ENCODE measurements at regions not wholly inside any gene's neighbourhood (a gene's known extent, or its start where the extent isn't known, plus 50 kb on each side); places are given as distances from the start of the nearest gene placed in this dataset.
"Not testable (repeated sequence)": the region's sequence is repeated elsewhere in the genome, so short reads cannot be mapped to it uniquely, and the experiment has no call there.

DNA sequence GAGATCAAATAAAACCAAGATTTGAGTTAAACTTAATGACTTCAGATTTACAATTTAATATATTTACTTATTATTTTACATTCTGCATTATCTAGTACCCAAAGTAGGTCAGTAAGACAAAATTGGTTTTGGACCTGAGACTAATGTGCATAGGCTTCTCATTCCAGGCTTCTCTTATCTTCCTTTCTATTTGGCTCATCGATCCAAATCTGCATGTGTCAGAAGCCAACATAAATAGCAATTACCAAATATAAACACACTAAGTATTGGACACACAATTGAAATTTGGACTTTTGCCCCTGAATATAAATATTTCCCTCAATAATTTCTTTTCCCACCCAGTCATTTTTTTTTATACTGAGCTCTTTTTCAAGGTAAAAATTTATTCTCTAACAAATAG lies 290.6 kb upstream of the ARHGEF26 start:
- no peak for DNase-seq (ENCODE audit: low read depth in 2 of 2)

DNA sequence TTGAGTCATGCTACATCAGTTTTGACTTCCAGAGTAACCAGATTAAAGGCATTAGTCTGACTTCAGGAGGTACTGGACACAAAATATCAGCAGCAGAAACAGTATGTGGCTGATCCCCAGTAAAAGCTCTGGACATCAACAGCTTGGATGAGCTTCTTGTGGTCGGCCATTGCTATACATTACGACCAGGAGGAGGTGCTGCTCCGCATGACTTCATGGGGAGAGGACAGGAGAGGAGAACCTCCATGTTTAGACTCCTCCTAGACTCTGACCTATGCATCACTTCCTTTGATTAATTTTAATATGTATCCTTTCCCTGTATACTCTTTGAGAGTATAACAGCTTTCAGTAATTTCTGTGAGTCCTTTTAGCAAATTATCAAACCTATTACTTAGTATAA lies 285.6 kb upstream of the ARHGEF26 start:
- no peak for DNase-seq (ENCODE audit: low read depth in 2 of 2)

- no peak for DNase-seq (ENCODE audit: low read depth in 2 of 2)
These were observed 280.7 kb upstream of the ARHGEF26 start for GRCh38 chr3:153840487-153840886.

DNA sequence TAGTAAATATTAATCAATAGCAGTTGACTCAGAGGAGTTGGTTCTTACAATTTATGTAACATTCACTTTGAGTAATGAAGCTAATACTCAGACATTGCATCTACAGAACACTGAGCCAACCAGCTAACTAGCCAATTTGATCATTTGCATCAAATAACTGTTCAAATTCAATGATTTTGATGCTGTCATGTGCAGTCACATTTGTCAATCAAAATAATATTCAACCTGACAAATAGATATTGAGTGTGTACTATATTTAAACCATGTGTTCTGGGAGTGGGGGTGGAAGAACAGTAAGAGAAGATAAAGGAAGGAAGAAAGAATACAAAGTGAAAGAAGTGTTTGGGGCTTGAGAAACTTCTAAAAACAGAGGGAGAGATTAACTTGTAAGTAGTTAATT lies 277.2 kb upstream of the ARHGEF26 start:
- DNase-seq (ENCODE audit: low read depth in 2 of 2) = no peak

DNA sequence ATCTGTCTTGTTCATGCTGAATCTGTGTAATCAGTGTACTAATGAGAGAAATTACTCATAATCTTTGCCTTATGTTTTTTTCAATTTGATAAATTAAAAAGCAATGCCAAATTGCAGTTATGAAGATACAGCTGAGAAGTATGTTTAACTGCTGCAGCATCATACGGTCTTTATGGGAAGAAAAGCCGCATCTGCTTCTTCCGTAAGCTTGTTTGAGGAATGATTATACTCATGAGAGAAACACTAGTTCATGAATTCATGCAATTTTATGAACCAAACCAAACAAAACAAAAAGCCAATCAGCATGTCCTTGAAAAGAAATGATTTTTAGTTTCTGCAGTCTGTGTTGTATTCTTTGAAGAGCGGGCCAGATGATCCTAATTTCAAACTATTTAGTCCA lies 275.9 kb upstream of the ARHGEF26 start:
- no peak for DNase-seq (ENCODE audit: low read depth in 2 of 2)

DNA sequence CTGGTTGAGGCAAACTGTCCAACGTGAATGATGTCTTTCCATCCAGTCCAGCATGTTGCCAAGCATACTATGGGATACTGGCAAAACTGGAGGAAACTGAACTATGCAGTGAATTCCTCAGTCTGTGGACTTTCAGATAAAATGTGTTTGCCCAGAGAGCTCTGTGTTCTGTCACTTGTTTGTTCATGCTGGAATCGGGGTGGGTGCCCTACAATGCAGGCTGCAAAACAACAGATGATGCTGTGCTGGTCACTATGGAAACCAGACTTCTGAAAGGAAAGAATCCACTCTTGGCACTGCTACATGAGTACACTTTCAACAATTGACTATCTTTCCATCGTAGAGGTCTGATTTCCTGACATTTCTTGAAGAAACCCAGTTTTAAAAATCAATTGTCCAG lies 272.5 kb upstream of the ARHGEF26 start:
- DNase-seq (ENCODE audit: low read depth in 2 of 2) = no peak

GRCh38 chr3:153852355-153852754 lies 268.8 kb upstream of the ARHGEF26 start:
- DNase-seq (ENCODE audit: low read depth in 2 of 2) = no peak

GRCh38 chr3:153853163-153853562 lies 268.0 kb upstream of the ARHGEF26 start:
- no peak for DNase-seq (ENCODE audit: low read depth in 2 of 2)

DNA sequence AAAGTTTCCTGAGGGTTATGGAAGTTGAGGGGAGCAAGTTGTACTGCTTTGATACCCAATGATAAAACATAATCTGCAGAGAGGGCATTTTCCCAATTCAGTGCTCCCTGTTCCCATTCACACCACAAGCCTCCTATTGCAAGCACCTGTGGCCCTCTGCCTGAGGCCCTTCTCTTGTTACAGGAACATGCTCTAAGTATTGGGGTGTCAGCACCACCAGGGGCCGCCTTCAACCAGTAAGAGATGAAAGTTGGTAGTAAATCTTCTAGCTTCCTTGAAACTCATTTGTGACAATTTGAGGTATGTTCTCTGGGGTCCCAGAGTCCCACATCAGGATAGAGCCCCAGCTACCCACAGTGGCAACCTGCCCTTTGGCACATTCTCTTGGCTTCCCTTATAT lies 265.4 kb upstream of the ARHGEF26 start:
- DNase-seq (ENCODE audit: low read depth in 2 of 2) = no peak

- no peak for DNase-seq (ENCODE audit: low read depth in 2 of 2)
These were observed 264.3 kb upstream of the ARHGEF26 start for GRCh38 chr3:153856932-153857331.

DNA sequence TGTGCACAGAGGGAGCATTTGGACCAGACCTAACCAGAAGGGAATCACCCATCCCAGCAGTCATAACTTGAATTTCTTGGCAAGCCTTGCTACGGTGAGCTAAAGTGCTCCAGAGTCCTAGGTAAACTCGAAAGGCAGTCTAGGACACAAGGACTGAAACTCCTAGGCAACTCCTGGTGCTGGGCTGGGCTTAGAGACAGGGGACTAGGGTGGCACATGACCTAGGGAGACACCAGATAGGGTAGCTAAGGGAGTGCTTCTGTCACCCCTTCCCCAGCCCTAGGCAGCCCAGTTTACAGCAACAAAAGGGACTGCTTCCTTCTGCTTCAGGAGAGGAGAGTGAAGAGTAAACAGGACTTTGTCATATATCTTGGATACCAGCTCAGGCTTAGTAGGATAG lies 256.4 kb upstream of the ARHGEF26 start:
- no peak for DNase-seq (ENCODE audit: low read depth in 2 of 2)

DNA sequence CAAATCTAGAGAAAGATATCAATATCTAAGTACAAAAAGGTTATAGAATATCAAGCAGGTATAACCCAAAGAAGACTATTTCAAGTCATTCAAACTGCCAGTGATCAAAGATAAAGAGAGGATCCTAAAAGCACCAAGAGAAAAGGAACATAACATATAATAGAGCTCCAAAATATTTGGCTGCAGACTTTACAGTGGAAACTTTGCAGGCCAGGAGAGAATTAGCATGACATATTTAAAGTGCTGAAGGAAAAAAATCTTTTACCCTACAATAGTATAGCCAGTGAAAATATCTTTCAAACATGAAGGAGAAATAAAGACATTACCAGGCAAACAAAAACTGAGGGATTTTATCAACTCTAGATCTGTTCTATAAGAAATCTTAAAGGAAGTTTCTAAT lies 254.3 kb upstream of the ARHGEF26 start:
- no peak for DNase-seq (ENCODE audit: low read depth in 2 of 2)

DNA sequence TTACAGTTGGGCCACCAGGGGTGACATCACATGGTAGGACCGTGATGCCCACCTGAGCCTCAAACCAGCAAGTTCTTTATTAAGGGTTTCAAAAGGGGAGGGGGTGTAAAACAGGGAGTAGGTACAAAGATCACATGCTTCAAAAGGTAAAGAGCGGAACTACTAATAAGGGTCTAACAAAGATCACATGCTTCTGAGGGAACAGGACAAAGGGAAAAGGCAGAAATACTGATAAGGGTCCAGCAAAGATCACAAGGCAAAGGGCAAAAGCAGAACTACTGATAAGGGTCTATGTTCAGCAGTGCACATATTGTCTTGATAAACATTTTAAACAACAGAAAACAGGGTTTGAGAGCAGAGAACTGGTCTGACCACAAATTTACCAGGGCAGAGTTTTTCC lies 246.8 kb upstream of the ARHGEF26 start:
- DNase-seq (ENCODE audit: low read depth in 2 of 2) = not testable (repeated sequence)

- no peak for DNase-seq (ENCODE audit: low read depth in 2 of 2)
These were observed 240.7 kb upstream of the ARHGEF26 start for GRCh38 chr3:153880493-153880892.

- DNase-seq (ENCODE audit: low read depth in 2 of 2) = no peak
These were observed 240.0 kb upstream of the ARHGEF26 start for GRCh38 chr3:153881201-153881600.

GRCh38 chr3:153885359-153885758 lies 235.8 kb upstream of the ARHGEF26 start:
- DNase-seq (ENCODE audit: low read depth in 2 of 2) = no peak

GRCh38 chr3:153889905-153890334 lies 231.3 kb upstream of the ARHGEF26 start:
- no peak for DNase-seq (ENCODE audit: low read depth in 2 of 2)

- DNase-seq (ENCODE audit: low read depth in 2 of 2) = no peak
These were observed 229.1 kb upstream of the ARHGEF26 start for GRCh38 chr3:153892126-153892525.

DNA sequence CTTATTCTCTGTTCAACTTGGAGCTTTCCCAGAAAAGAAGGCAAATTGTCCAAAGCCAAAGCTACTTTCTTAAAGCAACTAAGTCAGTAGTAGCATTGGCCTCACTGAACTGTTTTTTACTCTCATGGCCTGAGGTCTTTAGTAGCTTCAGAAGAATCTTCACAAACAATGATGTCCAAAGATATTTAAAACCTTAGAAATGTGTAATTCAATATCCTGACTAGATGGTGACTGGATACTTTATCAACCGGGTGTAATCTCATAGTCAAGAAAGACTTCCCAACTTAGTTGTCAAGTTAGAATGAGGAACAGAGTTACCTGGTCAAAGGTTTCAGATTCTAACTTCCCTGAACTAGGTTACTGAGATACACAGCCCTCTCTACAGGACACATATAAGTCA lies 226.3 kb upstream of the ARHGEF26 start:
- no peak for DNase-seq (ENCODE audit: low read depth in 2 of 2)

DNA sequence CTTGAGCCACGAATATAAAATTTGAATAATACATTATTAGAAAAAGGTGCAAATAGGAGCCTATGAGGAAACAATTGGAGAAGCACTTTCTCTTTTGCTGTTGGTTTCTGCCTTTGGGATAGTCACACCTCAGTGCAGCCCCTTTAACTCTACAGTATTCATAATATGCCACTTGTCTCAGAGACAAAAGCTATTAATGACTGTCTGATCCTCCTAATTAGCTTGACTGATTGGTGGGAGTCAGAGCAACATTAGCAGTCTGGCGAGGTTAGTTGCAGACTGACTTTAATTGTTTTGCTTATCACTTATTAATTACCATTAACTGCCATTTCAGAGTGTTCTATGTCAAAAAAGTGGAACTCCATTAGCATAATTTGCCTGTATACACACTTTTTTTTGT lies 225.0 kb upstream of the ARHGEF26 start:
- DNase-seq (ENCODE audit: low read depth in 2 of 2) = no peak

- no peak for DNase-seq (ENCODE audit: low read depth in 2 of 2)
These were observed 224.0 kb upstream of the ARHGEF26 start for GRCh38 chr3:153897025-153897723.

DNA sequence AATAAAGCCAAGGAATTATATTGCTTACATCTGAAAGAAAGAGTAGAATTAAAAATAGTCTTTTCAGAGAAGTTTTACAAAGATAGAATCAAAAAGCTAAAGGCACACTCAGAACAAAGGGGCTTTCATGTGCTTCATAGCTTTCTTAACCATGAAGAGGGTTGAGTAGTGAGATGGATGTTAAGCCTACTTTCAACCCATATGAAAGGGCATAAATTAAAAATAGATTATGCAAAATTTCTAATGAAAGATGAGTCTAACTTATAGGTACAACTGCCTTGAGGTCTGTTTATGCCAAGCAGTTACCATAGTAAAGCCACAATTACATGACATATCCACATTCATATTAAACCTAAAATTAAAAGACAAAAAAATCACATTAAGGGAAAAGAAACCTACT lies 223.3 kb upstream of the ARHGEF26 start:
- no peak for DNase-seq (ENCODE audit: low read depth in 2 of 2)

- no peak for DNase-seq (ENCODE audit: low read depth in 2 of 2)
These were observed 220.0 kb upstream of the ARHGEF26 start for GRCh38 chr3:153901152-153901551.

DNA sequence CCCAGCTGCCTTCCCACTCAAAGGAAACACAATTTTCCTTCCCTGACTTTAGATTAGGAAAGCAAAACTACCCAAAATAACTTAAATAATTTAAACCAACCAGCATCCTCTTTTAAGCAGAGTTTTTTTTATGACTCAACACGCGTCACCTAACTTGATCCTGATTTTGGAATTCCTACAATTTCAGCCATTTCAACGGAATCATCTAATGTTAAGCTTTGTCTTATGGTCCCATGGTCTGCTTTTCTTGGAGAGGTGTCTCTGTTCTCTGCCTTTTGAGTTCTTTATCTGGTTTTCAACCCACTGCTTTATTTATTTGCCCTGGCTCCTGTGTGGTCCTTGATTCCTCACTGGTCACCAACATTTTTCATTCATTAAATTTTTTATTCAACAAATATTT lies 219.2 kb upstream of the ARHGEF26 start:
- DNase-seq (ENCODE audit: low read depth in 2 of 2) = no peak

Measured in stimulated activated CD8-positive, alpha-beta memory T cell treated with anti-CD3 and anti-CD28 coated beads, Interleukin-15, amount 100 ng/mL, for 48 hours (primary cell).